T-helper 1 cell (primary cell): ENCODE measurements at regions not wholly inside any gene's neighbourhood (a gene's known extent, or its start where the extent isn't known, plus 50 kb on each side); places are given as distances from the start of the nearest gene placed in this dataset.

ENCODE experiments used
- DNase-seq, 5 donors: peaks; one replicate each; pipeline ENCODE4 v3.0.0-alpha.2; 2012 to 2020

DNA sequence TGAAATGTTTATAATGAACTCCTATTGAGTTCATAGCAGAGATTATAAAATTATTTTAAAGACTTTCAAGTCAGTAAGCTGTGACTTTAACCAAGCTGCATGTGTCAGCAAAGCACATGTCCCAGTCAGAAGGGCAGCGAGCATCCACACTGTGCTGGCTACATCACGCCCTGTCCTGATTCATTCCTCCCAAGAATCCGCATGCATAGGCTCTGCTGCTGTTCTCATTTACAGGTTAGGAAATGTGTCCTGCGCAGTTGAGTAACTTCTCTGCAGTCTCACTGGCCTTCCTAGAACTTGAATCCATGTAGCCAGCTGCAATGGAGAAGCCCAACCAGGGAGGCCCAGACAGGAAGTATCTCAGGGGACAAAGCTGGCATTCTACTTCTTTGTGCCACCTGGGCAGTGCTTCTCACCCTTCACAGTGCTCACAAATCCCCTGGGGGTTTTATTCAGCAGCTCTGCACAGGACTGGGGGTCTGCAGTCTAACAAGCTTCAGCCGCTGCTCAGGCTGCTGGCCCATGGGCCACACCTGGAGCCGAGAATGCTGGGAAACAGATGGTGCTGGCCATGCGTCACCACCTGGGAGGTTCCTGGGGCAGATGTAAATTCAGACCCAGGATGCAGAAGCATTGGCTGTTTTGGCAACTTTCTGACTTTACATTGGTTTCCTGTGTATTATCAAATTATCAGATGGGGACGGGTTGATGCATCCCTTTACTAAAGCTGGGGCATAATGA lies 192.8 kb upstream of the GDF10 start:
- DNase-seq = no peak

DNA sequence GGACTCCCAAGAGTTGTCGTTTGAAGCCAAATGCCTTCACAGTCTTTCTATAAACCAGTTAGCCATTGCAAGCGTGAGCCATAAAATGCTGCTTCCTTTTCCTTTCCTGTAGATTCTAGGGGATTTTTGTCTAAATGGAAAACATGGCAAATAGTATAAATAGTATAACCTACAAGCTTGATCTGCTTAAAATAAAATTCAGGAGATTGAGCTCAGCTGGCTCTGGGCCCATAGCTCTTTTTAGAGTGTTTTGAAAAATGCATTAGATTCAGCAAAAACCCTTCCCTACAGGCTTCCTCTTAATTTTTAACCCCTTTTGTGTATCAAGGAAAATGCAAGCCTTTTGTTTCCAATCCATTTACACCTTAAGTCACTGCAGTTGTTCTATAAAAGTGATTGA lies 190.1 kb upstream of the GDF10 start:
- DNase-seq = no peak

DNA sequence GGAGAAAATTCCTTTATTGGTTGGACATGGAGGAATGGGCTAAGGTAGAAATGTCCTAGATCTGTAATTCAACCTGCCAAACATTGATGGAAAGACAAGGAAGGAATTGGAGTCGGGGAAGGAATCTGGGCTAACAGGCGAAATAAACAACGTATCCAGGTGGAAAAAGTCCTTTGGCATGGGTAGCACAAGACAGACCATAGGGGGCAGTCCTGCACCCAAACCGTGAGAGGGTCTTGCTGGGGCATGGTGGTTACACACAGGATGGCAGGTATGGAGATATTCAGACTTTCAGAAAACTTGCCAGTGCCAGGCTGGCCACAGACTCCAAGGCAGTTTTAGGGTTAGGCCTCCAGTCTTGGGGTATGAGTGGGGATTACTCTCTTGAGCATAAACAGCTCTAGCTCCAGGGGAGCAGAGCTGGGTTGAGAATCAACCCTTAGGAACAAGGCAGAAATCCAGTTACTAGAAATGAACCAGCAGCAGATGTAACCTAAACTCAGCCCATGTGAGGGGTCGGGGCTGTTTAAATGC lies 188.6 kb upstream of the GDF10 start:
- DNase-seq = no peak

DNA sequence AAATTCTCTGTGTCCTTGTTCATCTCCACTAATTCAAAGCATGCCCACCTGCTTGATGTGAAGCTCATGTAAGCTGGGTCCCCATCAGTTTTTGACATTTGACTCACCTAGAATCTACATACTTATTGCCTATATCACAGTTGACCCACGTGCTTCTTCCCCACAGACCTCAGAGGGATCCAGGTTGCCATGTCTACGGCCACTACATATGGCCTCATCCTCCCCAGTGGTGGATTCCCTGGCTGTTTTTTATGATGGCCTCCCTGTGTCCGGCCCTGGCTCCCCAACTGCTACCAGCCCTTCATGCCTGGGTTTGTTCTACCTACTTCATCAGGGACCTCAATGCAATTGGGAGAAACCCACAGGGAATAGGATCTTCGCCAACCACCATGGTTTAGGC lies 187.4 kb upstream of the GDF10 start:
- DNase-seq = no peak

DNA sequence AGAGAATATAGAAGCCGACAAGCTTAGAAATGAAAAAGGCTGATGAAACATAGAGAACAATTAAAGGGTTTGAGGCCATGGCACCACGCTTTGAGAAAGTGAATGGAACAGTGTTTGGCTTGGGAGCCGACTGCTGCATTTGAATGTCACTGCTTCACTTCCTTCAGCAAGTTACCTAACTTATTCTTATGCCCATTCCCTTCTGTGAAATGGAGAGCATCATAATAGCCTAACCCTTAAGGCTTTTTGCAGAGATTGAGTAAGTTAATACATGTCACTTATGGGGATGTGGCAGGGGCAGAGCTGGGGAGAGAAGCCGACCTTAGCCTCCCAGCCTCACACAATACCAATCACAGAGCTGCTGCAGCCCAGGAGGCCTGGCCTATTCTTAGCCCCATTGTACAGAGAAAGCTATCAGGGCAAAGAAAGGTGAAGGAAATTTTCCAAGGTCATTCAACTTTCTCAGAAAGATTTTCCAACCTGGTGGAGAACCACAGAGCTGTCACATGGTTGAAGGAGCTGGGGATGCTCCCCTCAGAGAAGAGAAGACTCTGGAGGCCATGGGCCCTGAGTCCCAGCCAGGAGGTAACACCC lies 186.0 kb upstream of the GDF10 start:
- no peak for DNase-seq

DNA sequence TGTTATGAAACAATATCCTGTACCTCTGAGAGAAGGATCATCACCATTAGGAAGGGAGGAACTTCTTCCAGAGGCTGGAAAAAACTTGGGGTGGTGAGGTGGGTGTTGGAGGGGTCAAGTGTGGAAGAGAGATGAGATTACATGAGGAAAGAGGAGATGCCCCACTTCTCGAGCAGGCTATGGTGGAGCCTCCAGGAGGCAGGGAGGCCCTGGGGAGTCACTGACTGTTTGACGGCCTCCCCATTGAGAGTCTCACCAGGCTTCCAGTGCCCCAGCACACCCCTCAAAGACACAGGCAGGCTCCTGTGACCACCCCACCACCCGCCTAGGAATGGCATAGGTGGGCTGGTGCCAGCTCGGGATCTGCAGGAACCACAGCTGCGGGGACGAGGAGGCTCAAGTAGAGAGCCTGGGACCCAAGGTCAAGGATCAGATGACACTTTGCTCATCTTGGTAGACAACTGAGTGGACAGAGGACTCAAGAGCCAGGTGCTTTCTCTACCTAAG lies 185.3 kb upstream of the GDF10 start:
- DNase-seq = no peak

DNA sequence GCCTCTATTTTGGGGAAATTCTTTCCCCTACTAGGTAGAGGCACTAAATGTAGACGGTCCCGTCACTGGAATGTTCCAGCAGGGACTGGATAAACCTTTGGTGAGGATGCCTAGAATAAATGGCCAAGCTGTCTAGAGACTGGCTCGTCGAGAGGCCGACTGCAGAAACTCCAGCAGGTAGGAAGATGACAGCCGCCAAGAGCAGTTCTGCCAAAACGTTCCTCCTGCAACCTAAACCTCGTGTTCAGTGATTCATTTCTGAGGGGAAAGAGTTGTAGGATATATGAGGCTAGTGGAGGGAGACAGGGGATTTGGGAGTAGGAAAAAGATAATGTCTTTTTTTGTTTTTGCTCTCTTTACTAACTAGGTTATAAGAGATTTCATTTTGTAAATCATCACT lies 184.7 kb upstream of the GDF10 start:
- no peak for DNase-seq

DNA sequence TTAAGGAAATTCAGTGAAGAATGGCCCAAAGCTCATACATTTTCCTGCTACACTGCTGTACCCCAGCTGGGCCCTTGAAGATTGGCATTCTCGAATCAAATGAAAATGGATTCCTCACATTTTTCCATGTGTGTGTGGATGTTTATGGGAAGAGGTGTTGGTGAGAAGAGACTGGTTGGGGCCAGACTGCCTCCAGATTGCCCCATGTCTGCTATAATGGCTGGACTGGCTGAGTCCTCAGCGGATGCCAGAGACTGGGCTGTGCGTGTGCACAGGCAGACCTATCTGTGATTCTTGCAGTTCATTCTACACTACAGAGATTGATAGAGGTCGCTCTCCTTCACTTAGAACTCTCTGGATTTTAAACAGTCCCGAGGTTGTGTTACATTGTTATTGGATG lies 183.6 kb upstream of the GDF10 start:
- no peak for DNase-seq

DNA sequence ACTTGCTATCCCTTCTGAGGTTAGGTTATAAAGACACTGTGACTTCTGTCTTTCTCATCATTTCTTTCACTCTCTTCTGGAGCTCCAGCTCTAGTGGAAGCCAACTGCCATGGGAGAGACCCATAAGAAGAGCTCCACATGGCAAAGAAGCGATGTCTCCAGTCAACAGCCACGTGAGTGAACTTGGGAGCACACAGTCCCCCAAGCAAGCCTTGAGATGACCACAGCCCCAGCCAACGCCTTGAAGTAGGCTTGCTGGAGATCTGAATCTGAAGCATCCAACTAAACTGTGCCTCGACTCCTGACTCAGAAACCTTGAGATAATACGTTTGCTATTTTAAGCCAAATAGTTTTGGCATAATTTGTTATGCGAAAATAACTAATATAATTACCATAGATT lies 181.7 kb upstream of the GDF10 start:
- DNase-seq = no peak

DNA sequence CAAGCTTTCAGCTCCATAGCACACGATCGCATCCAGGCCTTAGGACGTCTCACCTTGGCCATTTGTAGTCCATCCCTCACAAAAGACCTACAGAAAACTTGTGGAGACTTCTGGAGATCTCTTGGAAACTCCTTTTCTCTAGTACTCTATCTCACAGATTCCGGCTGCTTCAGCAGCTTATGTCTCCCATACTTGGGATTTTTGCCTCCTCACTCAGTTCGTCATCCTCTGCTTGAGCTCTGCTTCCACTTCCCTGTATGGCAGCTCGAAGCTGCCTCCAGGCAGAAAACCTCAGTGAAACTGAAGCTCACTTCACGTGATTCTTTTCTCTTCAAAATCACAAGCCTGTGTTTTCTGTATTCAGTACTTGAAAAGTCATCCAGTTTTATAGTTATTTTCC lies 178.7 kb upstream of the GDF10 start:
- DNase-seq = no peak

DNA sequence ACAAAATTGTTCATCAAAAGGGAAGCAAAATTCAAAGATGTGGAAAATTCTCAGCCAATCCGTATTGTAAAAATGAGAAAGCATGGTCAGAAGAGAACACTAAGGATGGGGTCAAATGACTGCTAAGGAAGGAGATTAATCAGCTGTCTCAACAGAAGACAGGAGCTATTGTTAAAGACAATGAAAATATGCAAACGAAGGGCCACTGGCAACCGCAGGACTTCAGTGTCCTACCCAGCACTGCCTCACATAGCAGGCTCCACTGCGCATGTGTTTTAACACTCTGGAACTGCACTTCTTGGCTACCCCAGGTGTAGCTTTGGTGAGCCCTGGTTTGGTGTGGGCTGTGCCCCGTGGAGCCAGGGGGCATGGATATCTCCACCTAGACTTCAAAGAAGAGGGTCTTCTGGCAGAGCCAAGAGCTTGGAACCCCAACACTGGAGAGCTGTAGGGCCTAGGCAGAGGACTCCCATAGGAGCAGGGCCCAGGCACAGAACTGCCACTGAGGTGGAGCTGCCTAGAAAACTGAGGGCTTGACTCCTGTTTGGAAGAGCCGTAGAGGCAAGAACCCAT lies 176.2 kb upstream of the GDF10 start:
- DNase-seq = no peak

DNA sequence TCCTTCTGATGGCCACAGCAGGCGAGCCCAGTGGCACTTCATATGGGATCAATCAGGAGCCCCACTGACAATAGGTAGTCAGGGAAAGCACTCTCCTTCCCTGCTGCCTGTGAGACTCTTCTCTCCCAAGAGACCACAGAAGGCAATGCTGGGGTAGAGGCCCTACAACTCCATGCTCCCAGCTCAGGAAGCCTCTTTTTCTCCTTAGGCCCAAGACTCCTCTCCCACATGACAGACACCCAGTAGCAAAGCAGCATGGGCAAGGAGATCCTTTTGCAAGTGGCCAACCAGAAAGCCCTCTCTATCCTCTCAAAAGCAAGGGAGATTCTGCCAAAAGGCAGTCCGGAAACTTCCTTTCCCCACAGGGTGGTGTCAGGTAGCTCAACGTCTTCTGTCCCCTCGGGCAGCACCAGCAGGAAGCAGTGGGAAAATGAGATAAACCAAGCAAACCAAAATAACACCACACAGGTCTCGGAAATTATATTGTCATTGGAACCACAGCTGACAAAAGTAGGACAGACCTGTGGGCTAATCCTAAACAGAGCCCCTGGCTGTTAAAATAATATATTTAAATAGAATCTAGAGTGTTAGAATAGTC lies 172.7 kb upstream of the GDF10 start:
- DNase-seq = no peak

DNA sequence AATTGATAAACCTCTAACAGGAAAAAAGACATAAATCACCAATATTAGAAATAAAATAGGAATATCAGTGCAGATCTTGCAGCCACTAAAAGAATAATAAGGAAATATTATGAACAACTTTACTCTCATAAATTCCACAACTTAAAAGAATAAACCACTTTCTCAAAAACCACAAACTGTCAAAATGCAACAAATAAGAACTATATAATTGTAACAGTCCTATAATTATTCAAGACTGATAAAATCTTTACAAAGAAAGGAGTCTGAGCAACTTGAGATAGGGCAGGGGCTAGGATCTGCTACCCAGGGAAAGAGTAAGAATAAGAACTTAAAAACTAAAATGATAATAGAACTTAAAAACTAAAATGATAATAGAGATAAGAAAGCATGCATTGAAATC lies 169.5 kb upstream of the GDF10 start:
- DNase-seq = no peak

DNA sequence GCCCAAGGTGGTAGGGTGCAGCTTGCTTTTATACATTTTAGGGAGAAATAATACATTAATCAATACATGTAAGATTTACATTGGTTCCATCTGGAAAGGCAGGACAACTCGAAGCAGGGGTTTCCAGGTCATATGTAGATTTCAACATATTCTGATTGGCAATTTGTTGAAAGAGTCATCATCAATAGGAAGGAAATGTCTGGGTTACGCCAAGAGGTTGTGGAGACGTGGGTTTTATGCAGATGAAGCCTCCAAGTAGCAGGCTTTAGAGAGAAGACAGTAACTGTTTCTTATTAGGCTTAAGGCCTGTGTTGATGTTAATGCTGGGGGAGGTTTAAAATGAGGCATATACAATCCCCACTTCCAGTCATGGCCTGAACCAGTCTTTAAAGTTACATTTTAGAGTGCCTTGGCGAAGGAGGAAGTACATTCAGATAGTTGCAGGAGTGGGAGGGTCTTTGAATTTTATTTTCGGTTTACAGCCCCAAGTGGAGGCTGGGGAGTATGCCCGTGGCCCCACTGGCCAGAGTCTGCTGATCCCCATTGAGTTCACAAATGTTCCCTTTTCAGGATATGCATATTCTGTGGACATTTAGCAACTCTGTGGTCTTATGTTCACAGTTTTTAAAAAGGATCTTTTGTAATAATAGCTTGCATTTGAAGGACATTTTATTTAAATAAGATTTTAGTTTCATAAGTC lies 166.0 kb upstream of the GDF10 start:
- DNase-seq = no peak

DNA sequence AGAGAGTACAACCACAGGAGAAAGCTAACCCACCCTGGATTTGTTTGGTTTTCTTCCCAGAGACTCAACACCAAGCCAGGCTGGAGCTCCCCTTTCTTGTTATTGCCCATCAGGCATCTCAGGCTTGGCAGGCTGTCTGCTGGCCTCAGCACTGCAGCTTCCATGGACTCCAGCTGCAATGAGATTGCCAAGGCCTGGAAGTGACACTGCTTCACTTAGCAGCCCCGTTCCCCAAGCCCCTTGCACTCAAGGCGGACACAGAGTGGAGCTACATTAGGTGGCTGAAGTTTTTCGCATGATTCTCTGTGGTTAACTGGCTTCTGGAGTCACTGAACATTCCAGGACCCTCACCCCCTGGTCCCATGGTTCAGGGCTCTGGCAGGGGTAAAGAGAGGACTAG lies 163.1 kb upstream of the GDF10 start:
- DNase-seq = no peak

DNA sequence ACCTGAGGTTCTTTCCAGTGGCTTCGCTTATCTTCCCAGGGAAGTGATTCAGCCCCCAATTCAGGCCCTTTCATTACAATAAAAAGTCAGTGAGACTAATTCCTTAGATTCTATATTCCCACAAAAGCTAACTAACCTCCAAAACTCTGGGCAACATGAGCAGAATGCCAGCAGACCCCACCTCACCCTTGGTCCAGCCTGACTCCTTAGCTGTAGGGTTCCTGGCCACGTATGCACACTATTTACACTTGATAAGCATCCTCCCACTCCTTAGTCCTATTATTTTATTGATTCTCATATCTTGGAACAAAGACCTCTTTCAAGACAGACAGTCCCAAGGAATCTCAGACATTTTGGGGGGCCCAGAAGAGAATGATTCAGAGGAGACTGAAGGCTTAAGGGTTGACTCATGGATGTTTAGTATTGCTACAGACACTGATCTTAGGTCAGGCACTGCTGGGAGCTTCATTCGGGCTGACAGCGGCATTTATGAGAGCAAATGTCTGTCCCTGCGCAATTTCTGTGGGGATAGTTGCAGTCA lies 162.6 kb upstream of the GDF10 start:
- no peak for DNase-seq

DNA sequence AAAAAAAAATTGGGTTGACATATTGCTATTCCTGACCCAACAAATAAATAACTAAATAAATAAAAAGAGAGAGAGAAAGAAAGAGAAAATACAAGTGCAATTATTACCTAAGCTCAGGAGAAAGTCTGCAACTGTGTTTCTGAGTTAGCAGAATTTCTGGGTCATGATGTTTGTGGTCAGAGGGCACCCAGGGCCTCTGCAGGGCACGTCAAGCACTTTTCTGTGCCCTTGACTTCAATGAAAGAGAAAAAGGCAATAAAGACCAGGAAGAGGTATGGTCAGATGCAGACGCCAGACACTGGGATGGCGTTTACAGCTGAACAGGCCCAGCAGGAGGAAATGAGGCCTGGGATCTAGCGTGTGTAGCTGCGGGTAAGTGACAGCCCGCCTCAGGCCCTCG lies 160.9 kb upstream of the GDF10 start:
- no peak for DNase-seq

DNA sequence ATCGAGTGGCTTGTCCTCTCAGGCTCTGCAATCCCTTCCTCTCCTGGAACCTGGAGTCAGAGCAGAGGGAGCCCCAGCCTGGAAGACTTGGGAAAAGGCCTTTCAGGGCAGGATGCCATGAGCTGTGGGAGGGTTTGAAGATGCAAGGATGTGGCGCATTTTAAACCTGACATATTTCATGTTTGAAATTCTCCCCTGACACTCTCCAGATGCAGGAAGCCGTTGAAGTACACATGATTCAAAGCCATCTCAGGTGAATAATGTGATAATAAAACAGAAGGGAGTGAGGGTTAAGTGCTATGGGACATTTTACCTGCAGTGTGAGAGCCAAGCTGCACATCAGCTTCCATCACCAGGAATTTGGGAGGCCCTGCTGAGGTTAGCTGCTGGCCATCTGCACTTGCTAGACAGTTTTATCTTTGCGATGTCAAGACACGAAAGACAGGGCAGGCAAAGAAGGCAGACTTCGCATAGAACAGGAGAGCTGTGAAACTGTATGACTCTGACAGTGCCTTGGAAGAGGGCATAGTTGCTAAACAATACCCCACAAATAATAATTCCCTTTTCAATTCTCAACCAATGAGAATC lies 159.1 kb upstream of the GDF10 start:
- no peak for DNase-seq

DNA sequence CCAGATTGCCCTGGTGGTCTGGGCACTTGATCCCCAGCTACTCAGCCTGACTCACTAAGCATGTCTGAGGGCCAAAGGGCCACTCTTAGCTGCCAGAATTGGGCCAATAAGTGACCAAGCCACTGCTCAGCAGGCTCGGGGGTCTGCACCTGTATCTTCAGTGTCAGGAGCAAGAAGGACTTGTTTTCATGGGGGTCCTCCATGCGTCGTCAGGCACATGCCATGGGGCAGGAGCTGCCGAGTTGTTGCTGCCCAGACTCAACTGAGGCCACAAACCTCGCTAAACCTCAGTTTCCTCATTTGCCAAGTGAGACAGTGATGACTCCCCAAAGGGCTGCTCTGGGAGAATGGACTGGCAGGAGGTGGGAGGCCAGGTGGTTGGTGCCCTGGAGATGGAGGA lies 158.6 kb upstream of the GDF10 start:
- no peak for DNase-seq

DNA sequence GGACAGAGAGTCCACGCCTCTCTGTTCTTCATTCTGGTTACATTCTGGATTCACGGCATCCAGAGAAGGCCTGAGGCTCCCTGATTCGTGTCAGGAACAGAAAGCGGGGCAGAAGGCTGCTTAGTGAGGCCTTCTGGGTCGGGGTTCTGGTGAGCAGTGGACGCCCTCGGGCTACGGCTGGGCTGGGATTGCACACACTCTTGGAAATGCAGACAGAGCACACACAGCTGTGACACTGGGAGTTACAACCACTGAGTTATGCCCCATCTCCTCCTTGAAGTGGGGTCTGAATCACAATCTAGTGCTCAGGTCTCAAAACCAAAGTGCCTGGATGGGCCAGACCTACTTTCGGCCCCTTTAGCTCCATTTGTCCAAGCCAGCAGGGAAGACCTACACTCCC lies 156.9 kb upstream of the GDF10 start:
- DNase-seq = no peak

DNA sequence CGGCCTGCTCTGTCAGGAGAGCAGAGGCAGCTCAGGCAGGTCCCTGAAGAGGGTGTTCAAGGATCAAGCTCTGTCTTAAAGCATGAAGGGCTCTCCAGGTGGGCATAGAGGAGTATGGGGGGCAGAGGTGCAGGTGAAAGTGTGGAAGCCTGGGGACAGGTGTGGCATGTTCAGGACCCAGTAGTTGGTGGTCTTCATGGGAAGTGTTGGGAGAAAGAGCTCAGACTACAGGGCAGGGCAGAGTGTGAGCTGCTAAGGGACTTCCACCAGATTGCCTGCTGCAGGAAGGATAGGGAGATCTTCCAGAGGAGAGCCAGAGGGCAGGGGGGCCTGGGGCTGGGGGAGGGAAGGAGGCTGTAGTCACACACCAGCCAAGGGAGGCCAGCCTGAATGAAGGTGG lies 156.5 kb upstream of the GDF10 start:
- DNase-seq = no peak

DNA sequence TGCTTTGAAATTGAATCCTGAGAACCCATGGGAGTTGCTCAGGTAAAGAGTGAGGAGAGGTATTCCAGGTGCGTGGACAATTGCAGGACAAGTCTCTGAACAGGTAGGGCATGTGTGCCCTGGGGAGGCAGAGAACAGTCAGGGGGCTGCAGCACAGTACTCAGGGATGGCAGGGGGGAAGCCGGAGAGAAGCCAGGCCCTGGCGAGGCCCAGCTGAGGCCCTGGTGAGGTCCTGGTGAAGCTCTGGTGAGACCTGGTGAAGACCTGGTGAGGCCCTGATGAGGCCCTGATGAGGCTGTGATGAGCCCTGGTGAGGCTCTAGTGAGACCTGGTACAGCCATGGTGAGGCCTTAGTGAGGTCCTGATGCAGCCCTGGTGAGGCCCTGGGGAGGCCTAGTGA lies 155.5 kb upstream of the GDF10 start:
- no peak for DNase-seq
